ENCODE measurements at regions not wholly inside any gene's neighbourhood (a gene's known extent, or its start where the extent isn't known, plus 50 kb on each side); places are given as distances from the start of the nearest gene placed in this dataset.
"Not testable (repeated sequence)": the region's sequence is repeated elsewhere in the genome, so short reads cannot be mapped to it uniquely, and the experiment has no call there.

GRCh38 chr6:120493505-120493904 lies 840.8 kb downstream of the TBC1D32 start:
- DNase-seq (ENCODE audit: low read depth) = no peak

- no peak for DNase-seq (ENCODE audit: low read depth)
Observed at GRCh38 chr6:120489941-120490340, 844.3 kb downstream of the TBC1D32 start.

GRCh38 chr6:120484146-120484545 lies 850.1 kb downstream of the TBC1D32 start:
- DNase-seq (ENCODE audit: low read depth) = no peak

GRCh38 chr6:120478650-120479049 lies 855.6 kb downstream of the TBC1D32 start:
- no peak for DNase-seq (ENCODE audit: low read depth)

GRCh38 chr6:120473804-120474203 lies 860.5 kb downstream of the TBC1D32 start:
- no peak for DNase-seq (ENCODE audit: low read depth)

GRCh38 chr6:120468486-120468885 lies 865.8 kb downstream of the TBC1D32 start:
- no peak for DNase-seq (ENCODE audit: low read depth)

- DNase-seq (ENCODE audit: low read depth) = no peak
Observed at GRCh38 chr6:120451508-120451907, 882.8 kb downstream of the TBC1D32 start.

GRCh38 chr6:120447605-120448004 lies 886.7 kb downstream of the TBC1D32 start:
- no peak for DNase-seq (ENCODE audit: low read depth)

- DNase-seq (ENCODE audit: low read depth) = not testable (repeated sequence)
Observed at GRCh38 chr6:120432840-120433239, 901.4 kb downstream of the TBC1D32 start.

- DNase-seq (ENCODE audit: low read depth) = no peak
Observed at GRCh38 chr6:120431841-120432240, 902.4 kb downstream of the TBC1D32 start.

GRCh38 chr6:120411394-120411793 lies 922.9 kb downstream of the TBC1D32 start:
- no peak for DNase-seq (ENCODE audit: low read depth)

- DNase-seq (ENCODE audit: low read depth) = no peak
Observed at GRCh38 chr6:120410586-120410985, 923.7 kb downstream of the TBC1D32 start.

GRCh38 chr6:120407696-120408095 lies 926.6 kb downstream of the TBC1D32 start:
- no peak for DNase-seq (ENCODE audit: low read depth)

- DNase-seq (ENCODE audit: low read depth) = no peak
Observed at GRCh38 chr6:120405947-120406346, 928.3 kb downstream of the TBC1D32 start.

- no peak for DNase-seq (ENCODE audit: low read depth)
Observed at GRCh38 chr6:120395784-120396183, 938.5 kb downstream of the TBC1D32 start.

- no peak for DNase-seq (ENCODE audit: low read depth)
Observed at GRCh38 chr6:120395330-120395729, 939.0 kb downstream of the TBC1D32 start.

GRCh38 chr6:120392941-120393340 lies 941.3 kb downstream of the TBC1D32 start:
- DNase-seq (ENCODE audit: low read depth) = no peak

GRCh38 chr6:120384671-120385070 lies 949.6 kb downstream of the TBC1D32 start:
- DNase-seq (ENCODE audit: low read depth) = no peak

- DNase-seq (ENCODE audit: low read depth) = no peak
Observed at GRCh38 chr6:120383681-120384080, 950.6 kb downstream of the TBC1D32 start.

- no peak for DNase-seq (ENCODE audit: low read depth)
Observed at GRCh38 chr6:120378582-120379220, 955.6 kb downstream of the TBC1D32 start.

- DNase-seq (ENCODE audit: low read depth) = no peak
Observed at GRCh38 chr6:120373185-120373584, 961.1 kb downstream of the TBC1D32 start.

- no peak for DNase-seq (ENCODE audit: low read depth)
Observed at GRCh38 chr6:120363429-120363828, 970.9 kb downstream of the TBC1D32 start.

GRCh38 chr6:120358535-120358934 lies 975.7 kb downstream of the TBC1D32 start:
- not testable (repeated sequence) for DNase-seq (ENCODE audit: low read depth)

GRCh38 chr6:120357447-120357846 lies 976.8 kb downstream of the TBC1D32 start:
- DNase-seq (ENCODE audit: low read depth) = no peak

Data from stimulated activated CD8-positive, alpha-beta memory T cell treated with anti-CD3 and anti-CD28 coated beads, Interleukin-15, amount 100 ng/mL, for 1 hour (primary cell).